Spleen (tissue), 7 donors: ENCODE measurements at regions not wholly inside any gene's neighbourhood (a gene's known extent, or its start where the extent isn't known, plus 50 kb on each side); places are given as distances from the start of the nearest gene placed in this dataset.

Experiments
- POLR2A ChIP-seq, 3 donors: fragments of 450-650 bp; IDR thresholded peaks; one replicate each; pipeline ENCODE4 v1.5.1; 2017; ENCODE audit warnings: antibody characterized with exemption in 3 of 3, mild to moderate bottlenecking in 1 of 3
- POLR2AphosphoS5 ChIP-seq, 3 donors: sonication (generic); formaldehyde crosslinking; IDR thresholded peaks; one replicate each; pipeline ENCODE4 v1.5.1; 2017; ENCODE audit warnings: antibody characterized with exemption in 3 of 3
- TF ChIP-seq, protein P1 (sequence below), 11 experiments: fragments of 200-600 bp in 7 of 11; fragments of 450-650 bp in 4 of 11; sonication (generic) in 4 of 11; IDR thresholded peaks in 8 of 11; conservative IDR thresholded peaks in 3 of 11; 1 replicate in 7 of 11; 2 replicates in 4 of 11; pipeline versions ENCODE4 v1.4.0 to v1.8.0; 2016 to 2021; ENCODE audit warnings: antibody characterized with exemption in 11 of 11, inconsistent platforms in 4 of 11, mild to moderate bottlenecking in 1 of 11
- donor health status: DM: no; HTN: no; CAD: no; lungs with moderate emphysema.
- donor health status: DM: no; HTN: no; CAD: no.
- donor health status: DM: no; HTN: no; CAD: no.

- TF ChIP-seq POLR2AphosphoS5 (IDR thresholded peaks at IDR 0.05) = no peak
- TF ChIP-seq, protein P1, sequence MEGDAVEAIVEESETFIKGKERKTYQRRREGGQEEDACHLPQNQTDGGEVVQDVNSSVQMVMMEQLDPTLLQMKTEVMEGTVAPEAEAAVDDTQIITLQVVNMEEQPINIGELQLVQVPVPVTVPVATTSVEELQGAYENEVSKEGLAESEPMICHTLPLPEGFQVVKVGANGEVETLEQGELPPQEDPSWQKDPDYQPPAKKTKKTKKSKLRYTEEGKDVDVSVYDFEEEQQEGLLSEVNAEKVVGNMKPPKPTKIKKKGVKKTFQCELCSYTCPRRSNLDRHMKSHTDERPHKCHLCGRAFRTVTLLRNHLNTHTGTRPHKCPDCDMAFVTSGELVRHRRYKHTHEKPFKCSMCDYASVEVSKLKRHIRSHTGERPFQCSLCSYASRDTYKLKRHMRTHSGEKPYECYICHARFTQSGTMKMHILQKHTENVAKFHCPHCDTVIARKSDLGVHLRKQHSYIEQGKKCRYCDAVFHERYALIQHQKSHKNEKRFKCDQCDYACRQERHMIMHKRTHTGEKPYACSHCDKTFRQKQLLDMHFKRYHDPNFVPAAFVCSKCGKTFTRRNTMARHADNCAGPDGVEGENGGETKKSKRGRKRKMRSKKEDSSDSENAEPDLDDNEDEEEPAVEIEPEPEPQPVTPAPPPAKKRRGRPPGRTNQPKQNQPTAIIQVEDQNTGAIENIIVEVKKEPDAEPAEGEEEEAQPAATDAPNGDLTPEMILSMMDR (IDR thresholded peaks at IDR 0.05 in 8 of 11, conservative IDR thresholded peaks at IDR 0.05 in 3 of 11) = no peak
- no peak for TF ChIP-seq POLR2A (IDR thresholded peaks at IDR 0.05)
Measured at GRCh38 chr3:163306405-163306804, 1771.9 kb downstream of the SI start.
